Body of pancreas (tissue), 4 donors: ENCODE measurements at regions not wholly inside any gene's neighbourhood (a gene's known extent, or its start where the extent isn't known, plus 50 kb on each side); places are given as distances from the start of the nearest gene placed in this dataset.

ENCODE experiments used
- POLR2A ChIP-seq, 3 donors: fragments of 450-650 bp; IDR thresholded peaks; one replicate each; pipeline ENCODE4 v1.6.1; 2016; ENCODE audit warnings: antibody characterized with exemption in 3 of 3, mild to moderate bottlenecking in 2 of 3
- TF ChIP-seq, protein P1 (sequence below), 7 experiments: fragments of 450-650 bp in 4 of 7; fragments of 200-600 bp in 3 of 7; sonication (generic) in 3 of 7; IDR thresholded peaks; one replicate each; pipeline ENCODE4 v1.5.1; 2016 to 2019; ENCODE audit warnings: antibody characterized with exemption in 7 of 7

DNA sequence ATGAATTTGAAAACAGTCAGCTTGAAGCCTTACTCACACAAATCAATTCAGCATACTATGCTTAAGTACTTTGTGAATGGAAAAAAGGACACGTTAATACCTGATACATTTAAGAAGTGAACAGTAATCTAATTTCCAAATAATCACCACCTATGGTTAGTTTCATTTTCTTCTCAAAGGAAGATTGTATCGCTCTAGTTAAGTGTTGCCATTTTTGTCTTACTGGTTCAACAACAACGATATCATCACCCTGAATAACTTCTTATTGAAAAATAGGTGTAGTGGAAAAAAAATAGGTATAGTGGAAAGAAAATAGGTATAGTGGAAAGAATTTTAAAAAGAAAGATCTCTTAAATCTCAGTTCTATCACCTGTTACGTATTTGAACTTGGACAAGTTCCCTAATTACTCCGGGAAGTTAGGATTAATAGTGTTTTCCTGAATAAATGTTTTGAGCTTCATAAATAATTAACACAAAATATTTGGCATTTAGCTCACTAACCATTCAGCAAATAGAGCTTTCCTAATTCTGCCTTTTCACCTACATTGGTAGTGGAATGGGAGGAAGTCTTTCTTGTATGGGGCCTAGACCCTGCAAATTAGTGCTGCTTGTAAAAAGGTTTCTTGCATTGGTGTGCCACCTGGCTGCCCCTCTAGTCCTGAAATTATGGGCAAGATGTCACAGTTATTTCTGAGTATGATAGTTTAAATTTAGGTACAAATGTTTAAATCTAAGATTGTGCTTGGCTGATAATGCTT is 502.6 kb upstream of the NMUR2 start:
- no peak for TF ChIP-seq POLR2A (IDR thresholded peaks at IDR 0.05)
- TF ChIP-seq, protein P1, sequence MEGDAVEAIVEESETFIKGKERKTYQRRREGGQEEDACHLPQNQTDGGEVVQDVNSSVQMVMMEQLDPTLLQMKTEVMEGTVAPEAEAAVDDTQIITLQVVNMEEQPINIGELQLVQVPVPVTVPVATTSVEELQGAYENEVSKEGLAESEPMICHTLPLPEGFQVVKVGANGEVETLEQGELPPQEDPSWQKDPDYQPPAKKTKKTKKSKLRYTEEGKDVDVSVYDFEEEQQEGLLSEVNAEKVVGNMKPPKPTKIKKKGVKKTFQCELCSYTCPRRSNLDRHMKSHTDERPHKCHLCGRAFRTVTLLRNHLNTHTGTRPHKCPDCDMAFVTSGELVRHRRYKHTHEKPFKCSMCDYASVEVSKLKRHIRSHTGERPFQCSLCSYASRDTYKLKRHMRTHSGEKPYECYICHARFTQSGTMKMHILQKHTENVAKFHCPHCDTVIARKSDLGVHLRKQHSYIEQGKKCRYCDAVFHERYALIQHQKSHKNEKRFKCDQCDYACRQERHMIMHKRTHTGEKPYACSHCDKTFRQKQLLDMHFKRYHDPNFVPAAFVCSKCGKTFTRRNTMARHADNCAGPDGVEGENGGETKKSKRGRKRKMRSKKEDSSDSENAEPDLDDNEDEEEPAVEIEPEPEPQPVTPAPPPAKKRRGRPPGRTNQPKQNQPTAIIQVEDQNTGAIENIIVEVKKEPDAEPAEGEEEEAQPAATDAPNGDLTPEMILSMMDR (IDR thresholded peaks at IDR 0.05): peak in 1 of 7 experiments; percentile 7
